SK-N-SH (cell line): ENCODE measurements at regions not wholly inside any gene's neighbourhood (a gene's known extent, or its start where the extent isn't known, plus 50 kb on each side); places are given as distances from the start of the nearest gene placed in this dataset.

Experiments
- CTCF ChIA-PET: fragments of 300-600, 350-600 bp; formaldehyde crosslinking; extraction: SDS; loops from one replicate; lab custom pipeline; 2021; lab: Yijun Ruan, JAX
- POLR2A ChIA-PET: fragments of 350-600 bp; sonication (Branson Sonifier 250); formaldehyde crosslinking; extraction: SDS; loops from one replicate; lab custom pipeline; 2020; ENCODE audit warnings: antibody characterized with exemption, inconsistent platforms; lab: Yijun Ruan, JAX
- DNase-seq: peaks from one replicate; pipeline ENCODE4 v3.0.0; 2012
- H2AFZ ChIP-seq: fragments of 200-600 bp; sonication (generic); 2 replicates; pipeline ENCODE4 v1.8.1; 2016; ENCODE audit warnings: antibody characterized with exemption, mild to moderate bottlenecking, low read depth
- H3F3A ChIP-seq: fragments of 200-600 bp; sonication (generic); replicated peaks from 2 replicates; pipeline ENCODE3; 2016; ENCODE audit warnings: antibody characterized with exemption, mild to moderate bottlenecking; ENCODE audit not compliant: insufficient read depth
- H3K27ac ChIP-seq, 2 experiments: fragments of 200-500 bp in 1 of 2; fragments of 200-600 bp in 1 of 2; sonication (Bioruptor generic) in 1 of 2; sonication (generic), shearing (Covaris generic) in 1 of 2; 2 replicates each; pipeline versions ENCODE4 v1.5.1 to v1.6.1; 2014 to 2016; ENCODE audit warnings: low read depth in 2 of 2, inconsistent platforms in 1 of 2, low read length in 1 of 2, mild to moderate bottlenecking in 1 of 2, mixed read lengths in 1 of 2
- H3K27me3 ChIP-seq: fragments of 200-600 bp; sonication (generic), shearing (Covaris generic); 2 replicates; pipeline ENCODE4 v1.6.1; 2016; ENCODE audit warnings: mixed run types; ENCODE audit not compliant: insufficient read depth
- H3K36me3 ChIP-seq, 2 experiments: fragments of 200-500 bp in 1 of 2; fragments of 200-600 bp in 1 of 2; sonication (Bioruptor generic) in 1 of 2; sonication (generic) in 1 of 2; replicated peaks in 1 of 2; 2 replicates each; pipeline versions ENCODE3 to v1.5.1; 2014 to 2016; ENCODE audit warnings: low read length in 1 of 2, mild to moderate bottlenecking in 1 of 2; ENCODE audit not compliant: insufficient read depth in 2 of 2, control insufficient read depth in 1 of 2
- H3K4me1 ChIP-seq, 2 experiments: fragments of 200-500 bp in 1 of 2; fragments of 200-600 bp in 1 of 2; sonication (Bioruptor generic) in 1 of 2; sonication (generic), shearing (Covaris generic) in 1 of 2; 2 replicates each; pipeline versions ENCODE4 v1.5.1 to v1.6.1; 2014 to 2016; ENCODE audit warnings: low read depth in 1 of 2, low read length in 1 of 2, mixed run types in 1 of 2; ENCODE audit not compliant: insufficient read depth in 2 of 2, control insufficient read depth in 1 of 2
- H3K4me2 ChIP-seq: fragments of 200-600 bp; sonication (generic), shearing (Covaris generic); 2 replicates; pipeline ENCODE4 v1.6.1; 2017; ENCODE audit warnings: mixed run types
- H3K4me3 ChIP-seq, 2 experiments: fragments of 200-500 bp in 1 of 2; fragments of 200-600 bp in 1 of 2; sonication (Bioruptor generic) in 1 of 2; sonication (generic), shearing (Covaris generic) in 1 of 2; 2 replicates each; pipeline versions ENCODE4 v1.5.1 to v1.8.1; 2014 to 2016; ENCODE audit warnings: low read depth in 2 of 2, inconsistent platforms in 1 of 2, low read length in 1 of 2, mild to moderate bottlenecking in 1 of 2, mixed read lengths in 1 of 2, moderate library complexity in 1 of 2
- H3K79me2 ChIP-seq: fragments of 200-600 bp; sonication (generic); 2 replicates; pipeline ENCODE4 v1.8.1; 2017; ENCODE audit warnings: mild to moderate bottlenecking; ENCODE audit not compliant: insufficient read depth
- H3K9ac ChIP-seq: fragments of 200-600 bp; sonication (generic); 2 replicates; pipeline ENCODE4 v1.6.1; 2017; ENCODE audit warnings: mixed run types
- H3K9me2 ChIP-seq: fragments of 200-600 bp; sonication (generic); 2 replicates; pipeline ENCODE4 v1.6.1; 2017; ENCODE audit warnings: mixed run types
- H3K9me3 ChIP-seq: fragments of 200-600 bp; sonication (generic); 2 replicates; pipeline ENCODE4 v1.6.1; 2017; ENCODE audit warnings: mixed run types, mild to moderate bottlenecking, moderate library complexity
- H4K20me1 ChIP-seq: fragments of 200-600 bp; sonication (generic); 2 replicates; pipeline ENCODE4 v1.6.1; 2017; ENCODE audit warnings: mild to moderate bottlenecking, mixed run types; ENCODE audit not compliant: insufficient read depth
- EP300 ChIP-seq, 2 experiments: IDR thresholded peaks; 2 replicates each; pipeline versions ENCODE4 v1.4.0 to v1.6.1; 2012; ENCODE audit warnings: borderline replicate concordance in 1 of 2, low read depth in 1 of 2, low read length in 1 of 2
- FOSL2 ChIP-seq: IDR thresholded peaks from 2 replicates; pipeline ENCODE4 v1.4.0; 2012; ENCODE audit warnings: low read depth, mild to moderate bottlenecking, moderate library complexity, borderline replicate concordance
- FOXJ3 ChIP-seq: sonication (generic); formaldehyde crosslinking; IDR thresholded peaks from 2 replicates; pipeline ENCODE4 v1.5.1; 2020; ENCODE audit warnings: mild to moderate bottlenecking, missing genetic modification reagents
- GABPA ChIP-seq: IDR thresholded peaks from 2 replicates; pipeline ENCODE4 v1.4.0; 2012; ENCODE audit warnings: low read depth, mild to moderate bottlenecking
- GATA2 ChIP-seq: sonication (generic); formaldehyde crosslinking; IDR thresholded peaks from 2 replicates; pipeline ENCODE4 v1.5.0; 2020; ENCODE audit warnings: mild to moderate bottlenecking, missing genetic modification reagents
- MXI1 ChIP-seq: IDR thresholded peaks from 2 replicates; pipeline ENCODE4 v1.6.1; 2012; ENCODE audit warnings: mild to moderate bottlenecking, low read depth, low read length, improper control_type of control experiment
- RXRA ChIP-seq: IDR thresholded peaks from 2 replicates; pipeline ENCODE4 v1.4.0; 2012; ENCODE audit warnings: low read depth, mild to moderate bottlenecking, borderline replicate concordance
- SIN3A ChIP-seq: IDR thresholded peaks from 2 replicates; pipeline ENCODE4 v1.6.1; 2012; ENCODE audit warnings: low read depth, mild to moderate bottlenecking, low read length, moderate library complexity, borderline replicate concordance
- TAF1 ChIP-seq: IDR thresholded peaks from 2 replicates; pipeline ENCODE4 v1.6.1; 2012; ENCODE audit warnings: low read depth, mild to moderate bottlenecking, low read length, moderate library complexity, borderline replicate concordance
- TEAD4 ChIP-seq: IDR thresholded peaks from 2 replicates; pipeline ENCODE4 v1.4.0; 2012; ENCODE audit warnings: mild to moderate bottlenecking, borderline replicate concordance; ENCODE audit not compliant: insufficient read depth
- WGBS: methylation state at CpG from one replicate; pipeline ENCODE4 v1.1.6; 2017; ENCODE audit warnings: low lambda C conversion rate; 5-methylcytosine and 5-hydroxymethylcytosine counted together
- TF ChIP-seq, protein P1 (sequence below): fragments of 150-350 bp; IDR thresholded peaks from 2 replicates; pipeline ENCODE4 v1.6.1; 2016; ENCODE audit warnings: mild to moderate bottlenecking, low read depth, low read length
- TF ChIP-seq, protein P2 (sequence below): IDR thresholded peaks from 2 replicates; pipeline ENCODE4 v1.4.0; 2012; ENCODE audit warnings: low read depth

DNA sequence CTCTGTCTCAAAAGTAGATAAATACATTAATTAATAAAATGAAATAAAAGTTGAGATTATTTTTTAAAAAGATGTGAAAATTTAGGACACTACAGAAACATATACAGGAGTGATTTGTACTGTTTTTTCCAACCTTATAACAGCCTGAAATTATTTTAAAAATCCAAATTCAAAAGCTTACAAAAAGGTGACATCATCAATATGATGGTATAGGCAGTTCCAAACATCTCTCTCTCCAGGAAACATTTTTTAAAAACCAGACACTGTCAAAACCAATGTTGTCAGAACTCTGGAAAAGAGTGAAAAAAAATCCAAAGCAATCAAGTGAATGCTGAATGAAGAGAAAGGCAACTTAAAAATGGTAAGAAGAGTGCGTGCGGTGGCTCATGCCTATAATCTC, 76.7 kb downstream of the HHEX start:
- no peak for DNase-seq
- Histone ChIP-seq H4K20me1 (no peaks in the 10 kb centered on the region), H3K4me3 (no peak overlapping the region), H3K4me2 (no peak overlapping the region), H3K36me3 (no peaks in the 10 kb centered on the region), H3K27me3 (no peaks in the 10 kb centered on the region), H3K9me3 (no peaks in the 10 kb centered on the region), H3K9ac (no peak overlapping the region), H3K79me2 (no peaks in the 10 kb centered on the region), H3K4me1 (no peaks in the 10 kb centered on the region), H3K9me2 (no peaks in the 10 kb centered on the region), H2AFZ (no peak overlapping the region), H3F3A (no peaks in the 10 kb centered on the region), H3K27ac (no peak overlapping the region)
- 89% methylated on average over 2 of the region's 2 CpGs for WGBS
- POLR2A ChIA-PET: no interaction called here
- TF ChIP-seq SIN3A (no peak), GATA2 (CRISPR knock-in tag) (no peak), GABPA (no peak), FOXJ3 (CRISPR knock-in tag) (no peak)
- TF ChIP-seq, protein P1, sequence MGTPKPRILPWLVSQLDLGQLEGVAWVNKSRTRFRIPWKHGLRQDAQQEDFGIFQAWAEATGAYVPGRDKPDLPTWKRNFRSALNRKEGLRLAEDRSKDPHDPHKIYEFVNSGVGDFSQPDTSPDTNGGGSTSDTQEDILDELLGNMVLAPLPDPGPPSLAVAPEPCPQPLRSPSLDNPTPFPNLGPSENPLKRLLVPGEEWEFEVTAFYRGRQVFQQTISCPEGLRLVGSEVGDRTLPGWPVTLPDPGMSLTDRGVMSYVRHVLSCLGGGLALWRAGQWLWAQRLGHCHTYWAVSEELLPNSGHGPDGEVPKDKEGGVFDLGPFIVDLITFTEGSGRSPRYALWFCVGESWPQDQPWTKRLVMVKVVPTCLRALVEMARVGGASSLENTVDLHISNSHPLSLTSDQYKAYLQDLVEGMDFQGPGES: no peak
- CTCF ChIA-PET: interaction anchor here (0.7 to 1.6 kb wide), 2 partner anchors 23 to 76 kb away, joined by 3 to 4 read pairs; no protein-coding TSS in a partner anchor

GRCh38 chr10:92768104-92768503, 78.3 kb downstream of the HHEX start:
- no peaks in the 10 kb centered on the region for H3K9me3 ChIP-seq
- ChIA-PET POLR2A (no interaction called here), CTCF (no interaction called here)
- H3K27ac ChIP-seq: no peak overlapping the region
- no peaks in the 10 kb centered on the region for H3K9me2 ChIP-seq
- H3F3A ChIP-seq: no peaks in the 10 kb centered on the region
- no peaks in the 10 kb centered on the region for H3K36me3 ChIP-seq
- no peaks in the 10 kb centered on the region for H3K4me1 ChIP-seq
- no peak overlapping the region for H3K4me3 ChIP-seq
- H3K79me2 ChIP-seq: no peaks in the 10 kb centered on the region
- no peaks in the 10 kb centered on the region for H3K27me3 ChIP-seq
- no peak overlapping the region for H3K4me2 ChIP-seq
- 10% methylated on average over 1 of the region's 1 CpG for WGBS
- TF ChIP-seq RXRA (no peak), MXI1 (no peak), FOSL2 (no peak), TEAD4 (no peak), EP300 (IDR thresholded peaks at IDR 0.05; ENCODE audit: borderline replicate concordance in 1 of 2, low read depth in 1 of 2, low read length in 1 of 2) (no peak), TAF1 (no peak)
- TF ChIP-seq, protein P2, sequence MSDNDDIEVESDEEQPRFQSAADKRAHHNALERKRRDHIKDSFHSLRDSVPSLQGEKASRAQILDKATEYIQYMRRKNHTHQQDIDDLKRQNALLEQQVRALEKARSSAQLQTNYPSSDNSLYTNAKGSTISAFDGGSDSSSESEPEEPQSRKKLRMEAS: no peak
- H2AFZ ChIP-seq: no peak overlapping the region
- H4K20me1 ChIP-seq: no peaks in the 10 kb centered on the region
- no peak overlapping the region for H3K9ac ChIP-seq
- no peak for DNase-seq
